NCI-H2171 (cell line): ENCODE measurements at regions not wholly inside any gene's neighbourhood (a gene's known extent, or its start where the extent isn't known, plus 50 kb on each side); places are given as distances from the start of the nearest gene placed in this dataset.
A peak's percentile ranks its signal among the peaks of the same experiment; 100 is the strongest.

Experiments
- DNase-seq: peaks from one replicate; lab custom pipeline; 2025; lab: John Stamatoyannopoulos, UW

DNA sequence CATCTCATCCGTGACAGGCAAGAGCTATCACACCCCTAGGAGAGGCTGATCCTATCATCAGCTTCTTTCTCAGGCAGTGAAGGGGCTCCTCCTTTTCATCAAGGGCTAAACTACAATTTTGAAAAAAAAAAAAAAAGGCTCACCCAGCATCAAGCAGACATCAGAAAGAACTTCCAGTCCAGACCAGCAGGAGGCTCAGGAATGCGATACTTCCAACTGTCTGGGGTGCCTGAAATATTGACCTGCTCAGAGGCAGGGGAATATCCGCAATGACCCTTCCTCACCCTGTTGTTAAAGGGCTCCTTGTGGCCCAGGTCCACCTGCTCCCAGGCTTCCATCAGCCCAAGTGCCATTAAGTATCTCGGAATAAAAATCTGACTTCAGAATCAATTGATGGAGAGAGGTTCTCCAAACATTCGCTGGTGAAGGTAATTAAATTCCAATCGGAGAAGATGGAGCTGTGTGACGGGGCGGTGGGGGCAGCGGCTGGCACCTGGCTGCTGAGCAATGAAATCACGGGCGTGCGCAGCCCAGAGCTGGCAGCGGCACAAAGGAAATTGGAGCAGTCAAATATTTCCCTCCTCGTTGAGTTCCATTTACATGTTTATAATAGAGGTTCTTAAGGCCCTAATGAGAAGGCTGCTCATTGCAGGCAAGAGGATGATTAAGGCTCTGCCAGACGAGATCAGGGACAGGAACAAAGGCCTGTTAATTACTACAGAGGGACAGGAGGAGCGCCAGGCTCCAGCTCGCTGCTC lies 69.0 kb upstream of the THY1 start:
- DNase-seq: no peak

DNA sequence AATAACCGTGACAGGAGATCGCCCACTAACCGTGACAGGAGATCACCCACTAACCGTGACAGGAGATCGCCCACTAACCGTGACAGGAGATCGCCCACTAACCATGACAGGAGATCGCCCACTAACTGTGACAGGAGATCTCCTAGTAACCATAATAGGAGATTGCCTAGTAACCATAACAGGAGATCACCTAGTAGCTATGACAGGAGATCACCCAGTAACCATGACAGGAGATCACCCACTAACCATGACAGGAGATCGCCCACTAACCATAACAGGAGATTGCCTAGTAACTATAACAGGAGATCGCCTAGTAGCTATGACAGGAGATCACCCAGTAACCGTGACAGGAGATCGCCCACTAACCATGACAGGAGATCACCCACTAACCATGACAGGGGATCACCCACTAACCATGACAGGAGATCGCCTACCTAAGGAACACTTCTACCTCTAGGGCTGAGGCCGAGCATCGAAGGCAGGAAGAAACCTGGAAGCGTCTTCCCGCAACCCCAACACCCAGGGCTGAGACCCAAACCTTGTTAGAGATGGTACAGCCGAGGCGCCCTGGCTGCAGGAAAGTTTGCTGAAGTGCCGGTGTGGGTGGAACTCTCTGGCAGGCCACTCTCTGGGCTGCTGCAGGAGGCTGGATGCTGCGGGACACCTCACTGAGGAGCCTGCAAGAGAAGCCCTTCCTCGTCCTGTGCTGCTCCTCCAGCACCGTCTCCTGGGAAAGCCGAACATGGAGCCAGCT lies 67.5 kb upstream of the THY1 start:
- no peak for DNase-seq

DNA sequence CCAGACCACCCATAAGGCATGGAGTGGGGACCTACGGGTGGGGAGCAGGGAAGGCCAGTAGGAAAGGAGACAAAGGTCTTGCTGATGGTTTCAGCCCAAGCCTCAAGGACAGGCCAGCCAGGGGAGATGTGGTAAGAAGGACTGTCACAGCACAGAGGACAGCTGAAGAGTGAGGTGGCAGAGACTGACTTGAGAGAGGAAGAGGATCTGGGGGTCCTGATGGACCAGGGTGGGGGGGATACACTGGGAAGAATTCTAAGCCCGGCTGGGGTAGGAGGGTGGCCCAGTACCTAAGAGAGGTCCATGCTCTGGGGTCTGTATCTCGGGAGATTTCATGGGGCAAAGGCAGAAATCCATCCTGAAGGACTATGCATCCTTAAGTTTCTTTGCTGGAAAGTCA lies 66.1 kb upstream of the THY1 start:
- no peak for DNase-seq

DNA sequence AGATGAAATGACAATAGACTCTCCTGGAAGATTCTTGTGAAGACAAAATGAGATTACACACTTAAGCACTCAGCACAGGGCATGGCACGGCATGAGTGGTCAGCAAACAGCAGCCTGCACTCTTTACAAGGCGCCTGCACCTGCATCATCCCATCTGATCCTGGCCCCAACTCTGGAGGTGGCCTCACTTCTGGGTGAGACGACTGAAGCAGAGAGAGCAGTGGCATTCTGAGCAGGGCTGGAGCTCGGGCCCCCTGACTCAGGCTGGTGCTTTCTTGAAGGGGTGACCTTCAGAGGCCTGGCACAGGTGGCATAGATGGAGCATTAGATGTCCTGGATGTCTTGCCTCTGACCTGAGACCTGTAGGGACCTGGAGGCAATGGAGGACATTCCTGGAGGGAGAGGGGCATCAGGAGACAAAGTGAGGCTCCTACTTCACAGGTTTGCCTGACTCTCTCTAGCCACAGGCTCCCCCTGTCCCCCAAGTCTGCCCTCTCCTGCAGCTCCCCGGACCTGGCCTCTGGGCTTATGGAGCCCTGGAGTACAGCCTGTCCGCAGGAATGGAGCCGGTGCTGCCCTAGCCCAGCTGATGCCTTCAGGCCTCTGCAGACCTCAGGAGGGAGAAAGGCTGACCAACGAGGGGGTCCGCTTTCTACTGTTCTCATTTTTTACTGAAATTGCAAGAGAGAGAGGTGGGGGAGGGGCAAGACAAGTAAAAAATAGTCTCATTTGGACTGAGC lies 65.5 kb upstream of the THY1 start:
- no peak for DNase-seq

DNA sequence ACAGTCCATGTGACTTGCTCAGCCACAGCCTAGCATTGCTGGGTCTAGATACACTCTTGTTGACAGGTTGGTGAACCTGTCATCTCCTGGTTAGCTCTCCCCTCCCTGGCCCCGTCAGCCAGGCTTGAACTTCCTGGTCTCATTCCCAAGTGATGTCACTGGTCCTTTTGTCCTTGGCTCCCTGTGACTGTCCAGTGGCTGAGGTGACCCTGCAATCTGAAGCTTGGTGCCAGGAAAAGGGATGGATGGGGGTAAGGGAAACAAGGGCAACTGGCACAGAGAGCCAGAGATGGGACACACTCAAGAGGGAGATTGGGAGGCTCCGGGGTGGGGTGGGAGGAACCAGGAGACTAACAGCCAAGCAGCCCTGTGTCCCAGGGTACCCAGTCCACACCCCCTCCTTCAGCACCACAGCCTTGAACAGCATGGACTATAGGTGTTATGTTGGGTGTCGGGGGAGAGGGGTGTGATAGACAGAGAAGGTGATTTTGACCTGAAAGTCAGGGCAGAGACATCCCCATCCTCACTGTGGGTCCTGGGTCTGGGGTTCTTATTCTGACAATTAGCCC lies 63.8 kb upstream of the THY1 start:
- DNase-seq: no peak

DNA sequence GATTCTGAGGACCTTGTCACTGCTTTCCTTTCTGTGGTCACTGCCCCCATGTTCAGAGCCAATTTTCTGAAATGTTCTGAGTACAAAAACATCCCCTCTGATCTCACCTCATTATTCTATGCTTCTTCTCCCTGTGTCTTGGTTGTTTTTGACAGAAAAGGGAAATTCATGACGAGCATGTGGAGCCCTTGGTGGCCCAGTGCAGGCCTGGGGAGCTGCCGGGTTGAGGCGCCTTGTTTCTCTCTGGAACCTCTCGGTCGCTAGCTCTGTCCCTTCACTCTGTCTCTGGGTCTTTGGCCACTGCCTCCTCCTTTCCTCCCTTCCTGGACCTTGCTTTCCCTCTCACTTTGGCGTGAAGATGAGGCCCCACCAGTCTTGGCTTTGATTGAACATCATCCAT lies 63.0 kb upstream of the THY1 start:
- no peak for DNase-seq

DNA sequence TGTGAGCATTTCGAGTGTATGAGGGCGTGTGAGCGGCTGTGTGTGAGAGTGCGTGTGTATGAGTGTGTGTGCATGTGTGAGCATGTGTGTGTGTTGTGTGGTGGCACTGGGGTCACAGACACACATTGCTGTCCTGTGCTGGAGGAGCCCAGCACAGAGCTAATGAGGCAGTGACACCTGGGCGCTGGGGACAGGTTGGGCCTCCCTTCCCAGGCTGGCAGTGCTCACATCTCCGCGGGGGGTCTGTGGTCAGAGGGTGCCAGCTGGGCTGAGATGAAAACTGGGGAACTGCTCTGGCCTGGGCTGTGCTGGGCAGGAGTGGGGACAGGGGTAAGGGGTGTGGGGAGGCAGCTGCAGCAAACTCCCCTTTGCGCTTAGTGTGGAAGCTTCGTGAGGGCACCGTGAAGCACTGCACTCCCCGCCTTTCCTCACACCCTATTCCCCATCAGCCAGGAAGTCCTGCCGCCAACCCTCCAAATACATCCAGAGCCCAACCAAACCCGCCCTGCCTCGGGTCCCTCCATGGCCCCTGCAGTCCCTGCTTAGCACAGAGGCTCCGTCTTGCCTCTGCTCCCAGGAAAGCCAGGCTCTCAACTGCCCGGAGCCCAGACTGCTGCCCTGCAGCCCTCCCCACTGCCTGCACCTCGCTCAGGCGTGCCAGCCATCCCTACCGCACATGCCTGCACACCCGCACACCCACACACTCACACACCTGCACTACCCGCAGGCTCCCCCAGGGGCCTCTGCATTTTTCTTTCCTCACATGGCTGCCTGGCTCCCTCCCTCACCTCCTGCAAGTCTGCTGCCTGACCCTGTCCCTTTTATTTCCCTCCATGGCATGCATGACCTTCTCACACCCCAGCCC lies 62.0 kb upstream of the THY1 start:
- no peak for DNase-seq

DNA sequence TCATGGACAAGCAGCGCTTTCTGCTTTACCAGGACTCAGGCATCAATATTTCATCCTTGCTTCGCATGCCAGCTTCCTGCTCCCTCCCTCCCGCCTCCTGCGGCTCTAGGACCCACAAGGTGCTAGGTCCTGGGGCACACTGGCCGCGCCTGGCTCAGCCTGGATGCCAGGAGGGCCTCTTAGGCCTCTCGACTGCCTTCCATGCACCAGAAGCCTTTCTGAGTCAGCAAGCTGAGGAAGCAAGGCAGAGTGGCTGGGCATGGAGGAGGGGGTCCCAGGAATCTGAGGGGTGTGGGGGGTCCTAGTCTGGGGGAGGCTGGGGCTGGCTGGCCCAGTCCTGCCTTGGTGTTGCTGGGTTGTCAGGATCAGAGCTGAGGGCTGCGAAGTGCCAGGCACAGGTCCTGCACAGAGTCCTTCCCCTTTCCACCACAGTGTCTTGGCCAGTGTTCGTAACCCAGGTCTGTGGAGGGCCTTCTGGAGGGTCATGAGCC lies 61.0 kb upstream of the THY1 start:
- DNase-seq: no peak

DNA sequence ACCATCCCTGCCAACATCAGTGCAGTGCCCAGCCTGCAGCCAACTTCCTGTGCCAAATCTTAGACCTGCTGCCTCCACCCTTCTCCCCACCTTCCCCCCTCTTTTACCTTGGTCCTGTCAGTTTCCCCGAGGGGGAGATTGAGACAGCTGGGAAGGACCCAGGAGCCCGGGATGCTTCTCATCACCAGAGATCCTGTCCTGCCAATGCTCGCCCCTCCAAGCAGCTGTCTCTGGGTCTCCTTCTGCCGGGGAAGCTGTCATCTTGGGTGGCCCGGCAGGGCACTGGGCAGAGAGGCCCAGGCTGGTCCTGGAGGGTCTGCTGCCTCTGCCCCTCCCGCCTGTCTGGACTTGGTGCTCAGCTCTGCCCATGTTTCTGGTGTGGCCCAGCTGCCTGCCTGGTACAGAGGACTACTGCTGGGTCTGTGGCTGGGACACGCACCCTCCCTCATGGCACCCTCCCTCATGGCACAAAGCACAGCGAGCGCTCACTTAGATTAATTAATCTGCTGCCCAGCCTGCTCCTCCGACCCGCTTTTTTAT lies 60.4 kb upstream of the THY1 start:
- no peak for DNase-seq

DNA sequence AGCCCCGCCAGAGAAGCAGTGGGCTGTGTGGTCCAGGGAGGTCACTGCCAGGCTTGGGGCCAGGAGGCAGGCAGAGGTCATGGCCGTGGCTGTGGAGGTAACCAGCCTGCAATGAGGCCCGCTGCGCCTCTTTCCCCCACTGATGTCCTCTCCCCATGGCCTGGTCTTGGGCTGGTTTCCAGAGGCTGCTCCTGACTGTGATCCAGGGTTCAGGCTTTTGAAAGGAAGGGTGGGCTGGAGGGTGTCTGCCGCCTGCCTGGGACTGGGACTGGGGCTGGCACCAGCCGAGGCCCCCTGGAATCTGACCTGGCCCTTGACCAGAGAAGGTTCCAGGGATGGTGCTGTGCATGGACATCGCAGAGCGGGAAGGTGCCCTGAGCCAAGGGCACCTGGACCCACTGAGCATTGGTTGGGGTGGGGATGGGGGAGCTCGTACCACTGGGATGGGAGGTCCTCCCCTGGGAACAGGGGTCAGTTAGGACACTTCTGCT lies 59.6 kb upstream of the THY1 start:
- DNase-seq: no peak

DNA sequence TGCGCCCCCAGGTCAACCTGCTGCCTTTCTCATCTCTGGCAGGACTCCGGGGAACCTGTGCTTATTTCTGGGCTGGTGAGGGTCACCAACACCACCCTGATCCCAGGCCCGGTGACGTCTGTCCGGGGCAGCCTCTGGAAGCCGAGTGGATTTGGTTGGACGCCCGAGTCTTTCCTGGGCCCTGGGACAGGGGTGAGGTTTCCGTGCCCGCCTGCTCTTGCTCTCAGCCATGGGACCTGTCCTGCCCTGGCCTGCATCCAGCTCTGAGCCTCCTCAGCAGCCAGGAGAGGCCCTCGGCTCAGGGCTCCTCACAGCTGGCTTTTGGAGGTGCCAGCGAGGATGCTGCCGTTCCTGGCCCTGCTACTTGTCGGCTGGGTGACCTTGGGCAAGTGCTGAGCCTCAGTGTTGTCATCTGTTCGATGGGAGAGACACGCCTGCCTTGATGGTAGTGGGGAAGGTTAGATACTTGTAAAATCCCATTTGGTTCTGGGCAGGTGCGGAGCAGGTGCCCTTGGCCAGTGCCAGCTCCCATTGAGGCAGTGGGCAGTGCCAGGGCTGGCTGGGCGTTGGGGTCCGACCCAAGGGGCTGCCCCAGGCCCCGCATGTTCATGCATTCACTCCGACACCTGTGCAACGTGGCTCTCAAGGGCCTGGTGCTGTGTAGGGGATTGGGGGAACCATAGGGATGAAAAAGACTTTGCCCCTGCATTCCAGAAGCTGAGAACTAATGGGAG lies 58.9 kb upstream of the THY1 start:
- no peak for DNase-seq

DNA sequence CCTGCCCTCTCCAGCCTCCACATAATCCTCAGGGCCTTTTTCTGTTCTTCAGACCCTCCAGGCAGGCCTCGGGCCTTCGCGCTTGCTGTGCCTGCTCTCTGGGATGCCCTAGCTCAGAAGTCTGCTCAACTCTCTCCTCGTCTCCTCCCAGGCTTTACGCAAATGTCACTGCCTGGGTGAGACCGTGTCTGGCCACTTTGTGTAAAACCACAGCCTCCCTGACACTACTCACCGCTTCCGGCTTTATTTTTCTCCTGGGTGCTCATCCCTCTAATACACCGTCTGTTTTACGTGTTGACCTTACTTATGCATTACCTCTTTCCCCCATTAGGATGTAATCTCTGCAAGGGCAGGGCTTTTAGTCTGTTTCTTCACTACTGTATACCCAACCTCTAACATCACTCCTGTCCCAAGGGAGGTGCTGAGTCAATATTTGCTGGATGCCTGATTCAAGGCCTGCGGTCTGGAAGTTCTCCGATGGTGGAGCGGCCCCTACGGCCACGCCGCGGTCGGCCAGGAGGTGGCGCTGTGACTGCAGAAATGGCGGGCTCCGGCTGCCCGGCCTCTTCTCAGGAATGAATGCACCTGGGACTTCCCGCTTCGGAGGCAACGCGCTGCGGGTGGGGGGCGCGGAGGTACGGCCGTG lies 58.2 kb upstream of the THY1 start:
- peak; percentile 43 for DNase-seq

DNA sequence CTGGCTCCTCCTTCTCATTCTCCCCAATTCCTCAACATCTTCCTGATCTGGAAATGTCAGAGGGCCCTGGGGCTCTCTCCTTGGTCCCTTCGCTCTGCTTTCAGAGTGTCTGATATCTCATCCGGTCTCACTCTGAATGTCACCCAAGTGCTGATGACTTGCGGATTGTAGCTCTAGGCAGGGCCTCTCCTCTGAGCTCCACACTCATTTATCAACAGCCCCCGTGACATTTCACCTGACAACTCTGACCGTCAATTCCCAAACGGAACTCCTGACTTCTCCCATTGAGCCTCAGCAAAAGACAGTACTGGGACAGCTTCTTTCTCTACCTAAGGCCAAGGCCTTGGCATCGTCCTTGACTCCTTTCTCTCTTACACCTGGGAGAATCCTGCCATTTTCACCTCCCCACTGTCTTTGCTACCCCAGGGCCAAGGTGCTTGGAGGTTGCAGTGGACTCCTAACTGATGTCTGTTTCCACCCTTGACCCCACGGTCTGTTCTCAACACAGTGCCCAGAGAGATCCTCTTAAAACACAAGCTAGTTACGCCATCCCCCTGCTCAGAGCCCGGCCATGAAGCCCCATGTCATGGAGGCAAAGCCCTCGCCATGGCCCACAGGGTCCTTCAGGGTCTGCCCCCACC lies 57.5 kb upstream of the THY1 start:
- no peak for DNase-seq

DNA sequence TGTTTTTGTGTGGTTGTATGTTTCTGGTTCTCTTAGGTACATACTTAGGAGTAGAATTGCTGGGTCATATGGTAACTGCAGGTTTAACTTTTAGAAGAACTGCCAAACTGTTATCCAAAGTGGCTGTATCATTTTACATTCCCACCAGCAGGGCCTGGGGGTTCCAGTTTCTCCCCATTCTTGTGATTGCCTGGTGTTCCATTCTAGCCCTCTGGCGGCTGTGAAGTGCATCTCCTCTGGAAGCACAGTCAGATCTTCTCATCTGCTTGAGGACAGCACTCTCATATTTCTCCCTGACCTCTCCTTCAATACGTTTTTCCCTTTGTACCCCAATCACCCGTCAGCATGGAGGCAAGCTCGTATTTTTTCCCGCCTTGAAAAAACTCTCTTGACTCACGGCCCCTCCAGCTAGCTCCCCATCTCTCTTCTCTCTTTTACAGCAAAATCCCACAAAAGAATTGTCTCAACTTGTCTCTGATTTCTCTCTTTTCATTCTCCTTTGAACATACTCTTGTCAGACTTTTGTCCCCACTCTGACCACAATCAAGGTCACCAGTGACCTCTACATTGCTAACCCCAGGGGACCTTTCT lies 56.8 kb upstream of the THY1 start:
- no peak for DNase-seq

DNA sequence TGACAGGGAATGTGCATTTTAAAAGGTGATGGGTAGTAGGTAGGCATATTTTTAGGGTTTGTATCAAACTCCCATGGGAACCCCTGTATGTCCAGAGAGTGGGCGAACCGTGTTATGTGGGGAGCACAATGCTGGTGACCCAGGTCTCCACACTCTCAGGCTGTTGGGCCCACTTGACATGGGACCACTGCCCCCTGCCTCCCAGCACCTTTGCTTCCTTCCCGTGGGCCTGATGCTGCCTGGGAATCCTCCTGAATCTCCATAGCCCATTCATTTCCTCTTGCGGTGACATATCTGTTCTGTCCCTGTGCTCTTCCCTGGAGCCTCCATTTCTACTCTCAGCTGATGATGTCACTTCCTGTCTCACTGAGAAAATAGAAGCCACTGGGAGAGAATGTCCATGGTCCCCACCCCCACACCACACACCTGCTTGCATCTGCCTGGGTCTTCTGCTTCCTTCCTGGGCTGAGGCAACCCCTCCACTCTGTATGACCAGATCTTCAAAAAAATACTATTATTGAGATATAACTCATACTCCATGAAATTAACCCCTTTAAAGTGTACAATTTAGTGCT lies 55.8 kb upstream of the THY1 start:
- no peak for DNase-seq

DNA sequence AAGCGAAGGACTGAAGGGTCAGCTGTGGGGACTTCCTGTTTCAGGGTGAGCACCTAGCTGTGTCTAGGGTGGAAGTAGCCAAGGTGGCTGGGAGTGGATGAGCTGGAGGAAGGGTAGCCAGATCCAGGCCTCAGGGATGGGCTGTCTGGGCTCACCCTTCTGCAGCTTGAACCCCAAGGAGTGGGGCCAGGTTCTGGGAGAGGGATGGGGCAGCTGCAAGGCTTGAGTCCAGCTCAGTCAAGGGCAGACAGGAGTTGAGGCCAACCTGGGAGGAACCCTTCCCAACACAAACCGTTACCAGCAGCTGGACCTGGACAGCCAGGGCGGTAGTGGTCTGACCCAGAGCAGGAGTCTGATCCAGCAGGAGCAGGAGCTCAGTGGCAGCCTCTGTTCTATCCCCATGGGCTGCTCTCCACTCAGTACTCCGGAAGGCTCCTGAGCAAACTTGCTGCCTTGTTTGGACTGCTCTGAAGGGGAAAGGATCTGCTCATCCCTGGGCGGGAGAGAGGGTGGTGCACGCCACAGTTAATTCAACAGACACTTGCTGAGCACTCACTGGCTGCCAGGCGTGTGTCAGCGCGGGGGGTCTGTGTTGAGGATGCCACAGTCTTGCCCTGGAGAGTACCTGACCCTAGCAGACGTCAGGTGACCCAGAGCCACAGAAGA lies 53.8 kb upstream of the THY1 start:
- no peak for DNase-seq

DNA sequence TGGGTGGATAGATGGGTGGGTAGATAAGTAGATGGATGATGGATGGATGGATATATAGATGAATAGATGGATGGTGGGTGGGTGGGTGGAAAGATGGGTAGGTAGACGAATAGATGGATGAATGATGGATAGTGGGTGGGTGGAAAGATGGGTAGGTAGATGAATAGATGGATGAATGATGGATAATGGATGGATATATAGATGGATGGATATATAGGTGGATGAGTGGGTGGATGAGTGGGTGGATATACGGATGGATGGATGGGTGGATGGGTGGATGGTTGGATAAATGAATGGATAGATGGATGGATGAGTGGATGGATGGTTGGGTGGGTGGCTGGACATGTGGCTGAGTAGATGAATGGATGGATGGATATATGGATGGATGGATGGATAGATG lies 53.1 kb upstream of the THY1 start:
- DNase-seq: no peak
